ENCODE measurements at regions not wholly inside any gene's neighbourhood (a gene's known extent, or its start where the extent isn't known, plus 50 kb on each side); places are given as distances from the start of the nearest gene placed in this dataset.
"Not testable (repeated sequence)": the region's sequence is repeated elsewhere in the genome, so short reads cannot be mapped to it uniquely, and the experiment has no call there.

- DNase-seq (ENCODE audit: low spot score): no peak
Observed at GRCh38 chr16:48680881-48681280, 70.9 kb upstream of the N4BP1 start.

- DNase-seq (ENCODE audit: low spot score): no peak
Observed at GRCh38 chr16:48676836-48677235, 66.9 kb upstream of the N4BP1 start.

GRCh38 chr16:48668184-48668583 is 58.2 kb upstream of the N4BP1 start:
- not testable (repeated sequence) for DNase-seq (ENCODE audit: low spot score)

GRCh38 chr16:48659940-48660339 is 50.0 kb upstream of the N4BP1 start:
- no peak for DNase-seq (ENCODE audit: low spot score)
